MM.1S (cell line): ENCODE measurements at regions not wholly inside any gene's neighbourhood (a gene's known extent, or its start where the extent isn't known, plus 50 kb on each side); places are given as distances from the start of the nearest gene placed in this dataset.

Source experiments
- CTCF ChIP-seq: fragments of 300-600 bp; sonication (generic); IDR thresholded peaks from 2 replicates; pipeline ENCODE4 v1.5.1; 2016; ENCODE audit warnings: antibody characterized with exemption, low read length, mixed read lengths
- EZH2phosphoT487 ChIP-seq: fragments of 300-600 bp; sonication (generic); IDR thresholded peaks from 2 replicates; pipeline ENCODE4 v1.6.1; 2018; ENCODE audit warnings: antibody characterized with exemption, low read length

GRCh38 chr1:191155178-191155577 is 677.5 kb upstream of the BRINP3 start:
- TF ChIP-seq CTCF (no peak), EZH2phosphoT487 (no peak)
